Thyroid gland (tissue), 4 donors: ENCODE measurements at regions not wholly inside any gene's neighbourhood (a gene's known extent, or its start where the extent isn't known, plus 50 kb on each side); places are given as distances from the start of the nearest gene placed in this dataset.

Experiments
- CTCF ChIP-seq, 6 experiments: fragments of 200-600 bp in 3 of 6; fragments of 450-650 bp in 3 of 6; sonication (generic) in 3 of 6; IDR thresholded peaks; one replicate each; pipeline ENCODE4 v1.5.1; 2016 to 2019; ENCODE audit warnings: antibody characterized with exemption in 6 of 6, mild to moderate bottlenecking in 2 of 6, inconsistent platforms in 1 of 6, moderate library complexity in 1 of 6
- POLR2A ChIP-seq, 2 donors: fragments of 450-650 bp; IDR thresholded peaks; one replicate each; pipeline ENCODE4 v1.6.1; 2017; ENCODE audit warnings: antibody characterized with exemption in 2 of 2, mild to moderate bottlenecking in 2 of 2, moderate library complexity in 1 of 2

GRCh38 chr9:113649855-113650206, 186.3 kb downstream of the RGS3 start:
- TF ChIP-seq CTCF (IDR thresholded peaks at IDR 0.05) (no peak), POLR2A (IDR thresholded peaks at IDR 0.05) (no peak)
